Embryonic facial prominence (tissue), 1 donor: ENCODE measurements at regions not wholly inside any gene's neighbourhood (a gene's known extent, or its start where the extent isn't known, plus 50 kb on each side); places are given as distances from the start of the nearest gene placed in this dataset.

Experiments
- DNase-seq: peaks from one replicate; pipeline ENCODE4 v3.0.0-alpha.2; 2016; ENCODE audit errors: extremely low spot score

- DNase-seq, result no peak
Measured at GRCh38 chr11:25876456-25876965, 455.4 kb upstream of the ANO3 start.

GRCh38 chr11:25886036-25886435 is 445.9 kb upstream of the ANO3 start:
- no peak for DNase-seq

- no peak for DNase-seq
Measured at GRCh38 chr11:25890626-25891260, 441.2 kb upstream of the ANO3 start.

GRCh38 chr11:25891960-25892359 is 440.0 kb upstream of the ANO3 start:
- DNase-seq, result no peak

- DNase-seq, result no peak
Measured at GRCh38 chr11:25899617-25900160, 432.2 kb upstream of the ANO3 start.

- DNase-seq, result no peak
Measured at GRCh38 chr11:25900814-25901213, 431.1 kb upstream of the ANO3 start.

GRCh38 chr11:25901415-25901814 is 430.5 kb upstream of the ANO3 start:
- no peak for DNase-seq

- DNase-seq, result no peak
Measured at GRCh38 chr11:25902476-25902875, 429.5 kb upstream of the ANO3 start.

- DNase-seq, result no peak
Measured at GRCh38 chr11:25908726-25909125, 423.2 kb upstream of the ANO3 start.

GRCh38 chr11:25910086-25910485 is 421.8 kb upstream of the ANO3 start:
- no peak for DNase-seq

GRCh38 chr11:25920356-25920755 is 411.6 kb upstream of the ANO3 start:
- DNase-seq, result no peak

GRCh38 chr11:25924586-25924985 is 407.3 kb upstream of the ANO3 start:
- no peak for DNase-seq

GRCh38 chr11:25925359-25925758 is 406.6 kb upstream of the ANO3 start:
- no peak for DNase-seq

- DNase-seq, result no peak
Measured at GRCh38 chr11:25927411-25927953, 404.4 kb upstream of the ANO3 start.

- no peak for DNase-seq
Measured at GRCh38 chr11:25928076-25928475, 403.9 kb upstream of the ANO3 start.

GRCh38 chr11:25938952-25939351 is 393.0 kb upstream of the ANO3 start:
- DNase-seq, result no peak

- DNase-seq, result no peak
Measured at GRCh38 chr11:25939691-25940090, 392.2 kb upstream of the ANO3 start.

- no peak for DNase-seq
Measured at GRCh38 chr11:25941353-25941752, 390.6 kb upstream of the ANO3 start.

GRCh38 chr11:25943031-25943430 is 388.9 kb upstream of the ANO3 start:
- no peak for DNase-seq

GRCh38 chr11:25943777-25944661 is 387.9 kb upstream of the ANO3 start:
- no peak for DNase-seq

GRCh38 chr11:25949918-25950317 is 382.0 kb upstream of the ANO3 start:
- DNase-seq, result no peak

- DNase-seq, result no peak
Measured at GRCh38 chr11:25953006-25953405, 378.9 kb upstream of the ANO3 start.
